ENCODE measurements at regions not wholly inside any gene's neighbourhood (a gene's known extent, or its start where the extent isn't known, plus 50 kb on each side); places are given as distances from the start of the nearest gene placed in this dataset.

GRCh38 chr12:89278862-89279261, 73.4 kb downstream of the DUSP6 start:
- no peak overlapping the region for H3K4me3 Mint-ChIP-seq
- peaks cover 8% of the 10 kb centered on the region for H3K9me3 Mint-ChIP-seq
- H3K4me1 Mint-ChIP-seq (ENCODE audit: unreplicated experiment): peaks cover 10% of the 10 kb centered on the region
- H3K27me3 Mint-ChIP-seq: peaks cover 12% of the 10 kb centered on the region
- no peaks in the 10 kb centered on the region for H3K36me3 Mint-ChIP-seq
- H3K27ac Mint-ChIP-seq: no peak overlapping the region
- no peak for DNase-seq (ENCODE audit: extremely low spot score, unreplicated experiment)
- TF ChIP-seq CTCF (conservative IDR thresholded peaks at IDR 0.05): no peak

GRCh38 chr12:89278169-89278568, 74.1 kb downstream of the DUSP6 start:
- Mint-ChIP-seq H3K9me3 (peaks cover 8% of the 10 kb centered on the region), H3K27ac (no peak overlapping the region), H3K36me3 (no peaks in the 10 kb centered on the region), H3K27me3 (peaks cover 12% of the 10 kb centered on the region), H3K4me3 (no peak overlapping the region), H3K4me1 (ENCODE audit: unreplicated experiment) (peaks cover 10% of the 10 kb centered on the region)
- DNase-seq (ENCODE audit: extremely low spot score, unreplicated experiment): no peak
- no peak for TF ChIP-seq CTCF (conservative IDR thresholded peaks at IDR 0.05)

- peaks cover 10% of the 10 kb centered on the region for H3K4me1 Mint-ChIP-seq (ENCODE audit: unreplicated experiment)
- no peak overlapping the region for H3K4me3 Mint-ChIP-seq
- no peak overlapping the region for H3K27ac Mint-ChIP-seq
- H3K9me3 Mint-ChIP-seq: peaks cover 4% of the 10 kb centered on the region
- H3K27me3 Mint-ChIP-seq: peaks cover 8% of the 10 kb centered on the region
- no peak for DNase-seq (ENCODE audit: extremely low spot score, unreplicated experiment)
- no peaks in the 10 kb centered on the region for H3K36me3 Mint-ChIP-seq
- no peak for TF ChIP-seq CTCF (conservative IDR thresholded peaks at IDR 0.05)
Observed at GRCh38 chr12:89276860-89277259, 75.4 kb downstream of the DUSP6 start.

GRCh38 chr12:89273525-89273924, 78.8 kb downstream of the DUSP6 start:
- H3K27me3 Mint-ChIP-seq: peaks cover 3% of the 10 kb centered on the region
- H3K9me3 Mint-ChIP-seq: peaks cover 9% of the 10 kb centered on the region
- no peak overlapping the region for H3K27ac Mint-ChIP-seq
- no peaks in the 10 kb centered on the region for H3K36me3 Mint-ChIP-seq
- no peaks in the 10 kb centered on the region for H3K4me1 Mint-ChIP-seq (ENCODE audit: unreplicated experiment)
- no peak for TF ChIP-seq CTCF (conservative IDR thresholded peaks at IDR 0.05)
- no peak overlapping the region for H3K4me3 Mint-ChIP-seq
- DNase-seq (ENCODE audit: extremely low spot score, unreplicated experiment): no peak

- no peak for DNase-seq (ENCODE audit: extremely low spot score, unreplicated experiment)
- Mint-ChIP-seq H3K9me3 (peaks cover 9% of the 10 kb centered on the region), H3K4me1 (ENCODE audit: unreplicated experiment) (peaks cover 3% of the 10 kb centered on the region), H3K4me3 (no peak overlapping the region), H3K36me3 (no peaks in the 10 kb centered on the region), H3K27ac (no peak overlapping the region), H3K27me3 (peaks cover 4% of the 10 kb centered on the region)
- TF ChIP-seq CTCF (conservative IDR thresholded peaks at IDR 0.05): no peak
Observed at GRCh38 chr12:89270548-89270947, 81.8 kb downstream of the DUSP6 start.

- Mint-ChIP-seq H3K4me3 (no peak overlapping the region), H3K27me3 (peaks cover 4% of the 10 kb centered on the region), H3K27ac (no peak overlapping the region), H3K36me3 (no peaks in the 10 kb centered on the region), H3K9me3 (peaks cover 9% of the 10 kb centered on the region), H3K4me1 (ENCODE audit: unreplicated experiment) (peaks cover 3% of the 10 kb centered on the region)
- no peak for DNase-seq (ENCODE audit: extremely low spot score, unreplicated experiment)
- no peak for TF ChIP-seq CTCF (conservative IDR thresholded peaks at IDR 0.05)
Observed at GRCh38 chr12:89269174-89269573, 83.1 kb downstream of the DUSP6 start.
